Activated CD4-positive, alpha-beta T cell treated with anti-CD3 and anti-CD28 coated beads, Interleukin-2, amount 50 U/mL, for 16 hours (primary cell): ENCODE measurements at regions not wholly inside any gene's neighbourhood (a gene's known extent, or its start where the extent isn't known, plus 50 kb on each side); places are given as distances from the start of the nearest gene placed in this dataset.
"Not testable (repeated sequence)": the region's sequence is repeated elsewhere in the genome, so short reads cannot be mapped to it uniquely, and the experiment has no call there.

ENCODE experiments used
- DNase-seq: peaks from one replicate; pipeline ENCODE4 v3.0.0-alpha.2; 2020

DNA sequence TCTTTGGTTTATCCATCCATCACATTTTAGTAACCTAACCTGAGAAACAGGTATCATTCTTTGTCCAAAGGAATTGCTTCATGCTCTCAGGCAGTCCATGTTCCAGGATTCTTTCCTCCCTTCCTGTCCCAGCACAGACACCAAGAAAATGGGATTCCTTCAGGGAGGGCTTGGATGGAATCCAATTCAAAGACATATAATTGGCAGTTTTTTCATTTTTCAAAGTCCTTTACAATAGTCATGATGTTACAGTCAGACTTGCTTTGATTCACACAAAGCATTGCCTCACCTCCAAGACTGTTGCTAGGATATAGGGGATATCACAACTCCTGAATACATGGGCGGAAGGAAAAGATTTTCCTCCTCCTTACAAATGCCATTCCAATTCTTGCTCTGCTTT is 241.4 kb upstream of the ACVR2A start:
- DNase-seq, result no peak

DNA sequence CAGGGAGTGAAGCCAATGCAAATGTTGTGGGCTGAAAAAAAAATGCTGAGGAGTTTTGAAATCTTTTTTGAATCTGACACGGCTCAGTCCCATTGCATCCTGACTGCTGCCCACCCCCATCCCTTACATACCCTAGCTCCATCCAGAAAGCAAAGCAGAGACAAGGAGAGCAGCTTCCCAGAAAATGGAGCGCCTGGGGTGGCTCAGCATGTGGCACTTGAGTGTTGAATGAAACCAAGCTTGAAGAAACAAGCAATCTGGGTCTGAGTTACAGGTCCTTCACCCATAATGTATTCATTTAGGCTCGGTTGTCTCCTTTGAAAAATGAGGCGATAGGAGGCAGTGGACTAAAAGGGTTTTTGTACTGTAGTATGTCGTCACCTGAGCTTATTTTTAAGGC is 244.2 kb upstream of the ACVR2A start:
- DNase-seq, result no peak

DNA sequence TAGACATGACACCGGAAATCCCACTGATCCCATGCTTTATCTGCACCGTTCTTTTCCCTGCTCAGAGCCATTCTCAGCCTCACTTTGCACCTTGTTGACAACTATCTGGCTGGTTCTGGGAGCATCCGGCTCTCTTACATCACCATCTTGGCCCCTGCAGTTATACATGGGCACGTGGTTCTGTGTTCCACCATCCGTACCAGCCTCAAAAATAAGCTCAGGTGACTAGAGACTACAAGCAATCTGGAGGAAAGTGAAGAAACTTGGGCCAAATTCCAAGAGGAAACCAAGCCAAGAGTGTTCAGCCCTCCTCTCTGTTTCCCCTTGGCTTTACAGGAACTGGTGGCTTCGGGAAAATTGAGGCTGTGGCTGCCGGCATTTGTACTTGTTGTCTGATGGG is 244.6 kb upstream of the ACVR2A start:
- DNase-seq, result no peak

DNA sequence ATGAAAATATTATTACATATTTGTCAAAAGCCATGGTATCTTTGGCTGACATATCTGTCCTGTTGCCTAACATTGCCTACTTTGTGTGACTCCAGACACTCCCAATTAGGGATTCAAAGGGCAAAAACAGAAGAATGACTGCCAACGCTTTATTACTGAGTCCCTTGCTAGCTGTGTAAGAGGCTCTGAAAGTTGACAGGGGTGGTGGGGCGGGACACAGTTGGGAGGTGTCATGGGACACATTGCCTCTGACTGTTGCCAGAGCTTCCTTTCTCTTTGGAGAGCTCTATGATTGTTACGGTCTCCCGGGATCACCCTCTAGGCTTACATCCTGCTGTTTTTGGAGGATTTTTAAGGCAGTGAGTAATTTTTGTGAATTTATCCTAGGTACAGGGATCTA is 249.6 kb upstream of the ACVR2A start:
- DNase-seq, result no peak

DNA sequence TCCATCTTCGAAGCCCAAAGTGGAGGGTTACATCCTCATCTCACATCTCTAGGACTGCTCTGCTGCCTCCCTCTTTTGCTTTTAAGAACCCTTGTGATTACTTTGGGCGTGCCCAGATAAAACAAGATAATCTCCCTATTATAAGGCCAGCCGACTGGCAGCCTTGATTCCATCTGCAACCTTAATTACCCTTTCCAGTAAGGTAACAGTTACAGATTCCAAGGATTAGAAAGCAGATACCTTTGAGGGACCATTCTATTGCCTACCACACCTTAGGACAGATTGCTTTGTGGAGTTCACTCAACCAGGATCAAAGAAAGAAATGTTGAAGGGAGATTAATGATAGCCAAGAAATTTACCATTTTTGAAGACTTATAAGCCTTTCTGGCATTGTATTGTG is 250.8 kb upstream of the ACVR2A start:
- DNase-seq, result no peak

DNA sequence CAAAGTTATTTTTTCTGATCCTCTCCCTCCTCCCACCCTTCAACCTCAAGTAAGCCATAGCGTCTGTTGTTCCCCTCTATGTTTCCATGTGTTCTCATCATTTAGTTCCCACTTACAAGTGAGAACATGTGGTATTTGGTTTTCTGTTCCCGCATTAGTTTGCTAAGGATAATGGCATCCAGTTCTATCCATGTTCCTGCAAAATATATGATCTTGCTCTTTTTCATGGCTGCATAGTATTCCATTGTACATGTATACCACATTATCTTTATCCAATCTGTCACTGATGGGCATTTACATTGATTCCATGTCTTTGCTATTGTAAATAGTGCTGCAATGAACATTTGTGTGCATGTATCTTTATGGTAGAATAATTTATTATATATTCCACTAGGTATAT is 252.0 kb upstream of the ACVR2A start:
- DNase-seq, result not testable (repeated sequence)

DNA sequence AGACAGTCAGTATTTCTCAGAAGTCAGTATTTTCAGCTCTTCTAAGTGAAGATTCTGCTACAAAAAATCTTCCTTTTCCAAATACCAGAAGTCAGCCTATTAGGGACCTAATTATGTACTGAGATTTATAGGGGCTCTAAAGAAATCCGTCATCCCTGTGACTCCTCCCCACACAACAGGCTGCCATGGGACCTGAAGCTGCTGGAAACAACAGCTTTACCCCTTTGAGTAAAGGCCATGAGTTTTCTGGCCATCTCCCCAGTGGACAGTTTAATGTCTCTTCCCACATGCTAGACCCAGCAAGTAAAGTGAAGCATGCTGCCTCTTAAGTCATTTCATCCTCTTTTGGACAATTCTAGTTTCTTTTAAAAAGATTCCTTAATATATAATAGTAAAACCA is 255.7 kb upstream of the ACVR2A start:
- no peak for DNase-seq

DNA sequence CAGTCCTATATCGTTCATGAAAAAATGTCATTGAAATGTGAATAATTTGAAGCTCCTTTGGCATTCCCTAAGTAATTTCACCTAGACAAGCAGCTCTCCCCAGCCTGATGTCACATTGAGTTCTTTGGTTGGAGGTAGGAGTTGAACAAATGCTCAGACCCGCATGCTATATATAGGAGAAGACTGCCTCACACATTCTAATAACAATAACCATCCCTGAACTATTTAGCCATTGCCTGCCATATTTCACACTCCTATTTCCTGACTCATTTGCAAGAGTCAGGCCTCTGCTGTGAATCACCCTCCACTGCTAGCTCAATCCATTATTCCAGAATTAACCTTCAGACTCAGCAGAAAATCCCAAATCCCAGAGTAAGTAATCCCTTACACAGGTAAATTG is 256.6 kb upstream of the ACVR2A start:
- no peak for DNase-seq

DNA sequence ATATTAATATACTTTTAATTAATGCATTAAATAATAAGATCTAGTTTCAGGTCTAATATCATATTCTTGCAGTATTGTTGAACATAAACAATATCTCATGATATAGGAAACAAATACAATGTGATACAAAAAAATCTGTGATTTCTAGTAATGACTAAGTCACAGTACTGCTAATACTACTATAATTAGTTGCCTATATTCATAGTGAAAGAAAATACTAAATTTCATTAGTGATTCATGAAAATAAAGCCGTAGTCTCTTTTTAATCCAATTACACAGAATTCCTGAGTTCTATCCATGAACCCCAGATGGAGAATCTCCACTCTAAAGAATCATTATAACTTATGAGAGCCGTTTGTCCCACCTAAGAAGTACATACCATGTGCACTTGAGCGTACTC is 266.3 kb upstream of the ACVR2A start:
- DNase-seq, result no peak

DNA sequence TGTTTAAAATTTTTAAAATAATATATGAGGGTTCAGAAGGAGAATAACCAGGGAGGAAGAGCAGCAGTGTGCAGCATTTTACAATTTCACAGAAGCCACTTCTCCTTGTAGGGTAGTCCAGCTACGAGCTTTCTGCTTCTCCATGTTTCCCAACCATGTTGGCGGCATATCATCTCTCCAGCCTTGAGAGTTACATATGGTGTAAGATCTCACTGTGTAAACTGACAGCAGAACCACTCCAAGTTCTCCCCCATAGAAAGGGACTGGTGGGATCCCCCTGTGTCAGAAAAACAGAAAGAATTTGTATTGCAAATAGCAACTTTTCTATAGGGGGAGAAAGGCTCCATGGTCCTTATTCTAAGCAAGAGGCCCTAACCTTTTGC is 266.8 kb upstream of the ACVR2A start:
- DNase-seq, result no peak

DNA sequence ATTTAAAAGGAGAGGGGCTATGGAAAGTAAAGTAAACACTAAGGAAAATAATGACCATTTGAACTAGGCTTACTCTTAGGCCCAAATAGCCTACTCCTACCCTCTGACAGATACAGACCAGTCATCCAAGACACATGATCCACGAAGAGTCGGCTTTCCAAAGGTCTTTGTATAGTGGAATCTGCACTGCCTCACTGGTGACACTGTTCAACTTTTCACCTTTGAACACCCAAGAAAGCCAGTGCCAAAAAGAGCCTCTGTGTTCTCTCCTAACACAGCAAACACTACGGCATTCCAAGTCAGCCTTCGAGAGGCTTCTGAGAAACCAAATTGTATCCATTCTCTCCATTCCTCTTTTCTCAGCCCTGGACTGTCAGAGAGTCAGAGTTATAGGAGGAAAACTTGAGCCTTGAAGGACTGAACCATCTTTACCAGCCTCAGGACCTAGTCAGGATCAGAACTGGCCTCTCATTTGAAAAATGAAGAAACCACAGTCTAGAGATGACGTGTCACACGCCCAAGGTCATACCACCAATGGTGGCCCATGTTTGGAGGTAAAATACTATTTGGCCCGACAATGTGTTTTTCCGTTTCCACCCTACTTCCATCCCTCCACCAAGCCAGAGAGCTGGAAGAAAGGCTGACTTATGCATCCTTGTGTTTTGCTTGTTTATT is 267.4 kb upstream of the ACVR2A start:
- DNase-seq, result no peak

DNA sequence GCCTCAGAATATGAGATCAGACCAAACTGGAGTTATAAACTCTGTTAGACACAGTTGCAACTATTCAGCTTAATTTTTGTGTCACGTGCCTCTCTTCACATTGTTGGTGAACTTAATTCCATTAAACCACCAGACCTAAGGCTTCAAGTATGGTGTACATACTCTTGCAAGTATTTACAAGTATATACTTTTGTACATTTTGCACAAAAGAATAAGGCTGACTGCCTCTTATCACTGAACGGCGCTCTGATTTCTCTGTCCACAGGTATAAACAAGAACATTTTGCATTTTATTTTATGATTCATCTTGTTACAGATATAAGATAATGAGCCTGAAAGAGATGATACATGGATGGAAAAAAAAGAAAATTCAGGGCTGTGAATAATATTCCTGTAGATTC is 269.7 kb upstream of the ACVR2A start:
- no peak for DNase-seq

DNA sequence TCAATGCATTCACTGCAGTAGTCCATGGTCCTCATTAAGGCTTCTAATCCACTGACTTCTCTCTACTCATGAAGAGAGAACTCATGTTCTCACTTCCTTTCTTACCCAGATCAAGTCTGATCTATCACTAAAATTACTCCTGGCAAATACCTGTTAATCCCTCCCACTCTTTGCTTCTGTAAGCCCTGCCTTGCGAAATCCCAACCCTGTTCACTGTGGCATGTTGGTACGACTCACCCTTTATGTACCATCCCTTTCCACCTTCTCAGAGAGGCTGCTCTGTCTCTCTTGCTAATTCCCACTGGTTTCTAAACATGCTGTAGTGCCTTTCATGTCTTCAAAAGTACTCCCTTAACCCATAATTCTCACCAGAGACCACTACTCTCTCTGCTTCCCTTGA is 272.2 kb upstream of the ACVR2A start:
- DNase-seq, result no peak

DNA sequence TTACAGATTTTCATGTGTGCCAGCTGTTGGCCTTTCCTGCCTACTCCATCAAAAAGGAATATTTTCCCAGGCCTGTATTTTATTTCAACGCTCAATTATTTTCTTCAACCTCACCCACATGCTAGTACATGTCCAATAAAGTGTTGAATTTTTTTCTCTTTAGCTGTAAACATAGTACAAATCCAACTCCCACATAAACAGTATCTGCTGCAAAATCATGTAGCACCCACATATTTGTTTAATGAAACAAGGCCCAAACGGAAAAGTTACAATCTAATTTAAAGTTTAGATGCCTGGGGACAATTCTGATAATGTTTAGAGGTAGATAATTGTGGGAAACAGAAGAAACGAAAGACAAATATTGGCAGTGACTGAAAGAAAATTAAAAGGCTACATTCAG is 275.4 kb upstream of the ACVR2A start:
- no peak for DNase-seq

DNA sequence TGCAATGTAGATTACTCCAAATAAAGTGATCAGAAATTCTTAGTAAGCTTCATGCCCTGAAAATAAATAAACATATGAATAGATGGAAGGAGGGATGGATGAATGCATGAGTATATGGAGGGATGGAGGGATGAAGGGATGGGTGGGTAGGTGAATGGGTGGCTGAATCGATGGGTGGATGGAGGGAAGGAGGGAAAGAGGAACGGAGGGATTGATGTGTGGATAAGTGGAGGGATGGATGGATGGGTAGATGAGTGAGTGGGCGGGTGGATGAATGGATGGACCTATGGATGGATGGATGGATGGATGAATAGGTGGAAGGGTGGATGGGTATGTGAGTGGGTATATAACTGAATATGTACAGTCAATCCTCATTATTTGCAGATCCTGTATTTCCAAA is 276.7 kb upstream of the ACVR2A start:
- no peak for DNase-seq

DNA sequence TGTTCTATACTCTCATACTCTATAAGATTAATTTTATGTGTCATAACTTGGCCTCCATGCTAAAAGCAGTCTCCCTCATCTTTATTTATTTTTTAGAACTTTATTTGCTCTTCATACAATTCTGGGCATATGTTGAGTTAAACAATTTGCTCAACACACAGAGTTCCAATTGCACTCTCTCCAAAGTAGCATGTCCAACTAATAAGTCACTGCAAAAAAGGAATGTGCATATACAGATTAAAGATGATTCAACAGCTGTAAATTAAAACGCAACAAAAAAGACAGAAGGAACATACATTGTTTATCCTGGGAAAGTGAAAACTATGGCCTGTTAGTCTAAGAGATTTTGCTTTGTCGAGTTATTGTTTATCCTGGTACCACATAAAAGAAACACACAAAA is 277.7 kb upstream of the ACVR2A start:
- no peak for DNase-seq

DNA sequence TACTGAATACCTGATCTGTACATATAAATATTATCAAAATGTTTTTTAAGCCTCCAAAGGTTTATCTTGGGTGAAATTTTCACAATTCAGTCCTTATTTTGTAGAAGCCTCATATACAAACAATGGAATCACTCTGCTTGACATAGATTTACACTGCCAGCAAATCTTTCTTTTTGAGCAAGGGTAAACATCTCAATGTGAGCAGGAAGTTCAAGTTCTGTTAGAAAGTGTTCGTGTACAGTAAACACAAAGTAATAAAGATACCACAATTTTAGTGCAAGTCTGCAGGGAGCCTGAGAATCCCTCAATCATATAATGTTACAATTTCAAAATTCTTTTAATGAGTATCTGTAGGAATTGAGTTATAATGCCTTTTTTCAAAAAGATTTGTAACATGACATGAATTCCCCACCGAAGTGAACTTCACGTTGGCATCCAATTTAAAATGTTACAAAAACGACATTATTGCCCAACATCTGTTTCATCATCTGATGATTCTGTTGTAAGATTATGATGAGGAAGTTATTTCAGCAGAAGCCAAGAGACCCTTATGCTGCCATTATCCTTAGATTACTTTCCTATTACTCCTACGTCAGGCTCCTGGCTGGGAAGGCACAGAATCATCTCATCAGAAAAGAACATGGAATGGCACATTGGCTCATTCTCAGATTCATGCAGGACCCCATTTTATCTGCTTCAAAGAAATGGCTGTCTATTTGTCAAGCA is 283.9 kb upstream of the ACVR2A start:
- DNase-seq, result no peak

DNA sequence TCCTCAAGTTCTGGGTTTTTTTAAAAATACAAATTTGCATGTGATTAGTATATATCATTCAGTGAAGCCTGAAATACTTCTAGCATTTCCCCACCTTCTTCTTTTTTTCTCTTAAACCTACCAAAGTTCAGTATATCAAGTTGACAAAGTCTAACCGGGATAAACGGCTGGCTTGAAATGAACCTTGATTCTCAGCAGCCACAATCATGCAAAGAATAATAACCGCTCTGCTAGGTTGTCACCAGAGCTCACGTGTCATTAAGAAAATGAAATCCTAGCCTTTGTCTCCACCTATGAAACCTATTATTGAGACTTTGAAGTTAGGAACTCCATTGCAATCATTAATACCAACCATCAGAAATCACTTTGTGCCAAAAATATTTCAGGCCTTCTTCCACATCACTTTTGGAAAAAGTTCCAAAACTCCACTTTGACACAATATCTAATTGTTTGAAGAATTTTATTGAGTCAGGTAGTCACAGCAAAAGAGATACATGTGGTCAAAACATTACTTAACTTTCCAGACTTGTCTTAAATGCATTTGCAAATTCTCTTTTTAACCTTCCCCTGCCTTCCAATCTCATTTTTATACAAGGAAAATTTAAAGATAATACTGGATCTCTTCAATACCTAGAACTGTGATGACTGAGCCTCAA is 285.6 kb upstream of the ACVR2A start:
- no peak for DNase-seq

DNA sequence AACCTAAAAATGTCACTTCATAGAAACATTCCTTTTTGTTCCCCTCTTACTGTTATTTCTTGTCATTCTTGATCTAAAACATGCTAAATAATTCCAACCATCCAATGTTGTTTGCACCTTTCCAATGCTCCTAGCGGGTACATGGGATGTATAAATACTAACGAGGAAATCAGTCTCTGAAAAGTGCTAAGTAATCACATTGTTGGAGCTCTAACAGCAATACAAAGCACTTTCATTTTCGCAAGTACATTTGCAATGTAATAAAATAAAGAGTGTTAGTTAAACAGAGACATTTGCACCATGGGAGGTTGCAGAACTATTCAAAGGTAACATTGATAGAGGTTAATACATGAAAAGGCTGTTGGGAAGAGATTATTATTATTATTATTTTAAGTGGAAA is 286.2 kb upstream of the ACVR2A start:
- DNase-seq, result no peak

DNA sequence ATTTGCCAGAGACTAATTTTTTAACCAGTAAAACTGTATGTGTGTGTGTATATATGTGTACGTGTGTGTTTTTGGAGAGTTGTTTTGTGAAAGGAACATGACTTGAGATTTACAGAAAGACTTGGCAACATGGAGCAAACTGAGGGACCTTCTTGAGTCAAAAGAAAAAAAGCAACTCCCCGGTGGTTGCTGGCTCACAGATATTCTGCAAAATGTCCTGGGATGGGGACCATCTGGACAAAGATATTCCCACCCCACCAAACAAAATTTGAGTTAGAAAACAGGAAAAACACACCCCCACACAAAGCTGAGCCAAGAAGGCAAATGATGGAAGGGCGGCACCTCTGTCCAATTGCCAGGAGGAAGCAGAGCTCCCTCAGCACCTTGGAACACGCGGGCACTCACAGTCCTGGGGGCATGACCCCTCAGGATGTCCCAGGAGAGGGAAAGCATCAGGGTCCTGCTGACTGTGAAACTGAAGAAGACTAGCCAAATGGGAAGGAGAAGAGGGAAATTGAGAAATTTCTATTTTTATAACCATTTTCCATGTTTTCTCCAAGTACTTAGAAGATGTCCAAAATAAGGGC is 290.2 kb upstream of the ACVR2A start:
- no peak for DNase-seq

DNA sequence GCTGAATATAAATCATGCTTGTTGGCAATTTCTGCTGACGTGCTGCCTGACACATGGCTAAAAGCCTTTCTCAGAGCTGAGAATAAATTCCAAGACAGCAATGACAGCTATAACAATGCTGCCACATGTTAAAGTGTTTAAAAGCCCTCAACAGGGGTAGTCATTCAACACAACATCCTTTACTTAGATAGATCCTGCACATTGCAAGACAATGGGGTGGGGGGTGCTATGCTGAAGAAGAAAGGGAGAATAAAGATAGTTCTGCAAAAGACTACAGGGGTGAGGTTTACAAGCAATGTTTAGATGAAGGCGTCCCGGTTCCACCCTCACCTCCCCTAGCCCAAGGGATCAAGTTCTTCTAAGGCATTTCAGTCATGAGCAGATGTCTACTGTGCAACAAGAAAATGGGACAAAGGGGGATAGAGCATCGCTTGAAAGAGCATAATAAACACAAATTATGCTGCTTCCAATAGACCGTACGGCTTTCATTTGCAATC is 291.0 kb upstream of the ACVR2A start:
- no peak for DNase-seq

DNA sequence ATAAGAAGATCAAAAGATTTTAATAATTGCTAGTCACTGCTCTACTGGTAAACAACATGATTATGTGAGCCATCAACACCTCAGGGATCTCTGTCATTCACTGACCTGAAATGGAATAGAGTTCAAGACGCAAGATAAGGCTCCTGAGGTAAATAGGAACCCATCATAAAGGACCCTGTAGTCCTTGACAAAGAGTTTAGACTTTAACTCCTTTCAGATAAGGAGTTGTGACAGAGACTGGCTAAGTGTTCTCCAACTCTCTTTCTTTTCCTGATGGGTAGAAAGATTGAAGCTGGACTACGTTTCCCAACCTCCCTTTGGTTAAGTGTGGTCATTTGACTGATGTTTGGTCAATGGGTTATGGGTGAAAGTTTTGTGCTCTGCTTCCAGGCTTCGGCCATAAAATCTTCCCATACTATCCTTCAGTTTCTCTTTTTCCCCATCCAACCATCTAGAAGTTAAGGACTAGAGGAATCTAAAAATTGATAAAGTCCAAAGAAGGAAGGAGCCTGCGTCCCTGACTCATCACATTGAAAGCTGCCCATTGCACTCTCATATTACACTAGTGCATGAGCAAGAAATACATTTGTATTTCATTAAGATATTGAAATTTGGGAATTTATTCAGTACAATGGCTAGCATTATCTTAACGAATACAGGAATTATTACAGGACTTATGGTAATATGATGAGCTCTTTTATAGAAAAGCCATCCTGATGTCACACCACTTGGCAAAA is 293.7 kb upstream of the ACVR2A start:
- DNase-seq, result no peak

DNA sequence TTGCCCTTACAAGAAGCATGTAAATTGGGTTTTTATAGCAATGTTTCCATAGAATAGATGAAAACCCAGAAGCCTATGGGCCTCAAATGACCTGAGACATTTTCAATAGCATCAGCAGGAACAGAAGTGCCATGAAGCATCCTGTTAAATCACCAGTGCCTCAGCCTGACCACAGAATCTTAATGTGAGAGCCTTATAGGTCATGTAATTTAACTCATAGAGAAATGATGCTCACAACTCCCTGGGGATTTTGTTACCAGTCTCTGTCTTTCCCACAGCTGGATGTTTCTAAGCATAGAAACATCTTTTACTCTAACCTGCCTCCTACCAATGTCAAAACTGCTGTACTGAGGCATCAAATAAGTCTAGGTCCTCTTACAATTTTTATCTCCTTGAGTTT is 295.8 kb upstream of the ACVR2A start:
- no peak for DNase-seq
